ENCODE measurements at regions not wholly inside any gene's neighbourhood (a gene's known extent, or its start where the extent isn't known, plus 50 kb on each side); places are given as distances from the start of the nearest gene placed in this dataset.
"Not testable (repeated sequence)": the region's sequence is repeated elsewhere in the genome, so short reads cannot be mapped to it uniquely, and the experiment has no call there.

DNA sequence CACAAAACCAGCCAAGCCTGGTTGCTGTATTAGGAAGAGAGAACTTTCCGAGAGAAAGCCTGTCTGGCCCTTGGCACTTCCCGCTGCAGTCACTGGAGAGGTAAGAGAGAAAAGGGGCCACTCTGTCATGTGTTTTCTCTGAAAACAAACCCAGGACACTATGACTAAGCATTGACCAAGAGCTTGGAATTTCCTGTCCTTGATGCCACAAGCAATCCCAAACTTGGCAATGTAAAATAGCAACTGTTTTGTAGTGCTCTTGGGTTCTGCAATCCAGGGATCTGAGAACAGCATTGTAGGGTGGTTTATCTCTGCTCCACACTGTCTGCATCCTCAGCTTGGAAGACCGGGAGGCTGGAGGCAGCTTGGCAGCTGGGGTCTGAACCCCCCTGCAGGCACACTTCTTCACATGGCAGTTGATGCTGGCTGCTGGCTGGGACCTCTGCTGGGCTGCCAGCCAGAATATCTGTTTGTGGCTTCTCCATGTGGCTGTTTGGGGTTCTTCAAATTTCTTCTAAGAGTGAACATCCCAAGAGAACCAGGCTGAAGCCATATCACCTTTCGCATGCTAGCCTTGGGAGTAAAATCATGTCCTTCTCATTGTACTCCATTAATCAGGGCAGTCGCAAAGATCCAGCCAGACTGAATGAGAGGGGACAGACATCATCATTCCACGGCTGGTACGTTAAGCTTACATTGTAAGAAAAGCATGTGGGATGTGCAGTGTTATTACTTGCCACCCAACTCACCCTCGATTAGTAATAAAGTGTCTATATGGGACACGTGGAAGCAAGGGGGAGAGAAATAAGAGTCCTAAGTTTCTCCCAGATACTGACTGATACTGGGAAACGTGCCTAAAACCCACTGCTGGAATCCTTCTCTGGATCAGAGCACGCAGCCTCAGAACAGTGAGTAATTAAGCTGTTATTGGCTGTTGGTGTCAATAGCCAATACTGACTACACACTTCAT, 537.4 kb upstream of the B3GAT1 start:
- DNase-seq (ENCODE audit: low read depth in 2 of 2, low spot score in 1 of 2): no peak

- no peak for DNase-seq (ENCODE audit: low read depth in 2 of 2, low spot score in 1 of 2)
These were observed 535.5 kb upstream of the B3GAT1 start for GRCh38 chr11:134947556-134947955.

DNA sequence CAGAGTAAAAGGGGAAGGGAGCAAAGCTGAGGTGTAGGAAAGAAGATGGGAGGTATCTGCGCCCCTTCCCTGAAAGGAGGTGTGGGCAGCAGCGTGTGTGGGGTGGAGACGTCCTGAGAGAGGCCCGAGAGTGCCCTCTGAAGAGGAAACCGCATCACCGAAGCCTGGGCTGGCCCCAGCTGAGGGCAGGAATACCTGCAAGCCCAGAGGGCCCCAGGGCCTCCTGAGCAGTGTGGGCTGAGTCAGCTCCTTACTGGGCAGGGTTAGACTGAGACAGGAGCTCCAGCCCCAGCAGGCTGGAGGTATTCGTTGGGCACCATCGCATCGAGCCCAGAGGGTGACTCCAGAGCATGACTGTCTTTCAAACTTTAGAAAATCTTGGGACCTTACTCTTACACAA, 534.0 kb upstream of the B3GAT1 start:
- DNase-seq (ENCODE audit: low read depth in 2 of 2, low spot score in 1 of 2): no peak

DNA sequence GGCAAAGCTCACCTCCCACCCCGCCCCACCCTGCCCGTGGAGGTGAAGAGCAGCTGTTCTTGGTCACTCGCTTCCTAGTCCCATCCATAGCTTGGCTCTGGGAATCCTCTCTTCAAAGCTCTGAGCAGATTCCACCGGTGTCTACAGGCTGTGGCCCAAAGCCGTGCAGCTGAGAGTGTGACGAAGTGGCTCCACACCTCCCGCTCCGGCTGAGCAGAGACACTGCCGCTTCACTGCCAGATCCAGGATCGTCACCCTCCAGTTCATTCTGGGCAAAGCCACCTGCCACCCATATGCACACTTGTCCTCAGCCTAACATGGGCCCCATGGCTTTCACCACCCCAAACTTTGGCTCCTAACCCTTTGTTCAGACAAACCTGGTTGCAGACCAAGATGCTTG, 532.9 kb upstream of the B3GAT1 start:
- DNase-seq (ENCODE audit: low read depth in 2 of 2, low spot score in 1 of 2): no peak

- DNase-seq (ENCODE audit: low read depth in 2 of 2, low spot score in 1 of 2): no peak
These were observed 532.1 kb upstream of the B3GAT1 start for GRCh38 chr11:134944131-134944530.

GRCh38 chr11:134943544-134943943, 531.5 kb upstream of the B3GAT1 start:
- no peak for DNase-seq (ENCODE audit: low read depth in 2 of 2, low spot score in 1 of 2)

- no peak for DNase-seq (ENCODE audit: low read depth in 2 of 2, low spot score in 1 of 2)
These were observed 530.6 kb upstream of the B3GAT1 start for GRCh38 chr11:134942681-134943080.

- not testable (repeated sequence) for DNase-seq (ENCODE audit: low read depth in 2 of 2, low spot score in 1 of 2)
These were observed 530.0 kb upstream of the B3GAT1 start for GRCh38 chr11:134941936-134942600.

DNA sequence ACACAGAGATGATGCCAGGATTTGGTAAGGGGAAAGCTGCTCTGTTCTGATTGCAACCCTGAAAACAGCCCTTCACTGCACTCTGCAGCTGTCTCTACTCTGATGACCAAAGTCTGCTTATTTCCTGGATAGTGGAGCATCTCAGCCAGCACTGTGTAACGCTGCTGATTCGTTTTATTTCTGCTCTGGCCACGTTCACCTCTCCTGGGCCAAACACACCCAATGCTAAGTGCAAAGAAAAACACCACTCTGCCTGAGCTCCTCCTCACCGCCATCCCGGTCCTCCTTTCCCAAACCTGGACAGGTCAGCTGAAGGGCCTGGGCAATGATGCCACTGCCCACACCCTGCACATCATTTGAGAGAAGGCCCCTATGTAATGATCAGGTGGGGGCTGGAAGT, 529.3 kb upstream of the B3GAT1 start:
- no peak for DNase-seq (ENCODE audit: low read depth in 2 of 2, low spot score in 1 of 2)

GRCh38 chr11:134940441-134941126, 528.5 kb upstream of the B3GAT1 start:
- no peak for DNase-seq (ENCODE audit: low read depth in 2 of 2, low spot score in 1 of 2)

- DNase-seq (ENCODE audit: low read depth in 2 of 2, low spot score in 1 of 2): no peak
These were observed 527.9 kb upstream of the B3GAT1 start for GRCh38 chr11:134939905-134940304.

DNA sequence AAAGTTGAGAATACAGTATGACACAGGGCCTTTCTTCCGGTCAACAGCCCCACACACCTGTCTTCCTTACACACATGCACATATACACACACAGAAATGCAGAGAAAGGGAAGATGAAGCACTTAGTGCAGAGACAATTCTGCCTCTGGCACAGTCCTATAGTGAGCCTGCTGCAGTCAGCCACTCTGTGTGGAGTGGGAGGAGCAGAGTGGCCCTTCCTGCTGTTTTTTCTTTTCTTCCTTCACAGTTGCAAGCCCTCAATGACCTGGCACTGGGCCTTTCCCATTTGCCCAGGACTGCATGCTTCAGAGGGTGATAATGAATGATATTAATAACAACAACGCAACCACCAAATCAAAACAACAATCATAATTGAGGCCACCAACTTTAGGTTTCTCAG, 527.0 kb upstream of the B3GAT1 start:
- DNase-seq (ENCODE audit: low read depth in 2 of 2, low spot score in 1 of 2): no peak

DNA sequence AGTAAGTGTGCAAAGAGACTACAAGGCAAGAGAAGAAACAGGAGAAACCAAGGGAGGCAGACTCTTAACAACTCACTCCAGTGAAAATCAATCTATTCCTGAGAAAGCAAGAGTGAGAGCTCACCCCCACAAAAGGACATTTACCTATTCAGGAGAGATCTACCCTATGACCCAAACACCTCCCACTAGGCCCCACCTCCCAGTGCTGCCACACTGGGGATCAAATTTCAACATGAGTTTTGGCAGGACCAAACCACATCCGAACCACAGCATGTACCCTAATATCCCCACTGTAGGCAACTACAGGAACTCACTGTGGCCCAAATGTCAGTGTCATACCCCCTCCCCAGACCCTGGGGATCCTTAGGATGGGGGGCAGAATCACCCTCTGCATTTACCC, 526.2 kb upstream of the B3GAT1 start:
- DNase-seq (ENCODE audit: low read depth in 2 of 2, low spot score in 1 of 2): no peak

DNA sequence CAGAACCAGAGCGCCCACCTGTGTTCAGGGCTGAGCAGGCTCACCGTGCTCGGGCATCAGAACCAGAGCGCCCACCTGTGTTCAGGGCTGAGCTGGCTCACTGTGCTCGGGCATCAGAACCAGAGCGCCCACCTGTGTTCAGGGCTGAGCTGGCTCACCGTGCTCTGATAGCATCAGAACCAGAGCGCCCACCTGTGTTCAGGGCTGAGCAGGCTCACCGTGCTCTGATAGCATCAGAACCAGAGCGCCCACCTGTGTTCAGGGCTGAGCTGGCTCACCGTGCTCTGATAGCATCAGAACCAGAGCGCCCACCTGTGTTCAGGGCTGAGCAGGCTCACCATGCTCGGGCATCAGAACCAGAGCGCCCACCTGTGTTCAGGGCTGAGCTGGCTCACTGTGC, 525.2 kb upstream of the B3GAT1 start:
- not testable (repeated sequence) for DNase-seq (ENCODE audit: low read depth in 2 of 2, low spot score in 1 of 2)

DNA sequence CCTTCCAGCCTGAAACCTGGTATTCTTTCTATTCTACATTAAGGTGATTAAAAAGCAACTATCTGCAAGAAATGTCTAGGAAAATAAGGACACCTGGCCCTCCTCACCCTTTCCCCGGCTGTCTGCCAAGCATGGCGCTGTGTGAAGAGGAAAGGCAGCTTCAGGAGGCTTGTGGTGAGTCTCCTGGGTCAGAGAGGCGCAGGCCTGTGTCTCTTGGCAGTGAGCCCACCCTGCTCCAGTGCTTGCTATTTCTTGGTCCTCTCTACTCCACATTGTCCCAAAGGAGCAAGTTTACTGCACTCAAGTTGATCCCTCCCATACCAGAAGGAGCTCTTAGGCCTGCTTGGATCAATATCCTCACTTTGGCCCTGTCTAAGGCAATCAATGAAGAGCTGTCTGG, 520.7 kb upstream of the B3GAT1 start:
- DNase-seq (ENCODE audit: low read depth in 2 of 2, low spot score in 1 of 2): no peak

GRCh38 chr11:134925432-134925831, 513.4 kb upstream of the B3GAT1 start:
- DNase-seq (ENCODE audit: low read depth in 2 of 2, low spot score in 1 of 2): no peak

GRCh38 chr11:134923441-134923840, 511.4 kb upstream of the B3GAT1 start:
- DNase-seq (ENCODE audit: low read depth in 2 of 2, low spot score in 1 of 2): no peak

- no peak for DNase-seq (ENCODE audit: low read depth in 2 of 2, low spot score in 1 of 2)
These were observed 509.9 kb upstream of the B3GAT1 start for GRCh38 chr11:134921938-134922337.

GRCh38 chr11:134920851-134921608, 509.0 kb upstream of the B3GAT1 start:
- DNase-seq (ENCODE audit: low read depth in 2 of 2, low spot score in 1 of 2): no peak

DNA sequence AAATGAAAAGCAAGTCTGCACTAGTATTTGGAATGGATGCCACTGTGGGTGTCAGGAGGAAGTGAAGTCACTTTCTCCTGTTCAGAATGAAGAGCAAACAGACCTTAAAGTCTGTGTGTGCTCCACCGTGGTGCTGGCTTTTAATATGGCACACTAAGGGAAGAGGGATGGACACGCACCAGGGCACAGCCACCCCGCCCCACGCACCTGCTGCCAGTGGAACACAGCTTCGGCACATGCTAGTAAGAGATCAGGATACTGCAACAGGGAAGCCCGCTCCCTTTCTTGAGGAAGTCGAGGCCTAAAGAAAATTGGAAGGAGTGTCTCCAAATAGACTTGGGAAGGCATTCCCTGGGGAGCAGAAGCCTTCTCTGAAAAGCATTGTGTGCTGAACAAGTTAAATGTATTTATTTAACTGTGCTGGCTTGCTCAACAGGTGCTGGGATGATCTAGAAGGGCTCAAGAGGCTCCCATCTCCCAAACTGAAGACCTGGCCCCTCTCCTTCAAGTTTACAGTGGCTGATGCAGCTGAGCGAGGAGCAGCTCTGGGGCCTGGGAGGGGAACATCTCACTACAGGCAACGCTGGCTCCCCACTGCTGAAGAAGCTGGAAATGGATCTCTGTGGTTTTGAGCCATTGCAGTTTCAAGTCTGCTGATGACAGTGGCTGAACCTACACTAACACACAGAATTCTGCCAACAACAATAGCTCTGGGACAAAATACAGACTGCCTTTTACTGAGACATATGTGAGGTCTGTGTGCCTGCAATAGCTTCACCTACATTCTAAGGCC, 504.6 kb upstream of the B3GAT1 start:
- DNase-seq (ENCODE audit: low read depth in 2 of 2, low spot score in 1 of 2): no peak

All from stimulated activated CD8-positive, alpha-beta memory T cell treated with anti-CD3 and anti-CD28 coated beads, Interleukin-4, amount 100 ng/mL, for 4 hours (primary cell).